ENCODE measurements at regions not wholly inside any gene's neighbourhood (a gene's known extent, or its start where the extent isn't known, plus 50 kb on each side); places are given as distances from the start of the nearest gene placed in this dataset.

GRCh38 chr10:78787125-78787524 is 281.6 kb upstream of the ZMIZ1 start:
- no peak for TF ChIP-seq CTCF (IDR thresholded peaks at IDR 0.05)
- TF ChIP-seq POLR2A (IDR thresholded peaks at IDR 0.05) = no peak

All from testis (tissue), 2 donors.